ENCODE measurements at regions not wholly inside any gene's neighbourhood (a gene's known extent, or its start where the extent isn't known, plus 50 kb on each side); places are given as distances from the start of the nearest gene placed in this dataset.

GRCh38 chr9:107119735-107120134 lies 163.3 kb upstream of the RAD23B start:
- no peak for DNase-seq

GRCh38 chr9:107123389-107123788 lies 159.7 kb upstream of the RAD23B start:
- no peak for DNase-seq

GRCh38 chr9:107127608-107128007 lies 155.5 kb upstream of the RAD23B start:
- no peak for DNase-seq

GRCh38 chr9:107131108-107131799 lies 151.8 kb upstream of the RAD23B start:
- no peak for DNase-seq

GRCh38 chr9:107136296-107136695 lies 146.8 kb upstream of the RAD23B start:
- DNase-seq, result no peak

- no peak for DNase-seq
Observed at GRCh38 chr9:107137495-107138202, 145.4 kb upstream of the RAD23B start.

- DNase-seq, result no peak
Observed at GRCh38 chr9:107138261-107138992, 144.7 kb upstream of the RAD23B start.

GRCh38 chr9:107141967-107142366 lies 141.1 kb upstream of the RAD23B start:
- DNase-seq, result no peak

- no peak for DNase-seq
Observed at GRCh38 chr9:107142430-107142829, 140.6 kb upstream of the RAD23B start.

- DNase-seq, result no peak
Observed at GRCh38 chr9:107142896-107143603, 140.0 kb upstream of the RAD23B start.

GRCh38 chr9:107144475-107144874 lies 138.6 kb upstream of the RAD23B start:
- no peak for DNase-seq

GRCh38 chr9:107147134-107147533 lies 135.9 kb upstream of the RAD23B start:
- no peak for DNase-seq

GRCh38 chr9:107148216-107148615 lies 134.9 kb upstream of the RAD23B start:
- no peak for DNase-seq

- DNase-seq, result no peak
Observed at GRCh38 chr9:107149756-107150155, 133.3 kb upstream of the RAD23B start.

GRCh38 chr9:107153336-107153735 lies 129.7 kb upstream of the RAD23B start:
- no peak for DNase-seq

GRCh38 chr9:107154291-107154690 lies 128.8 kb upstream of the RAD23B start:
- no peak for DNase-seq

GRCh38 chr9:107154766-107155165 lies 128.3 kb upstream of the RAD23B start:
- DNase-seq, result no peak

GRCh38 chr9:107155244-107155817 lies 127.7 kb upstream of the RAD23B start:
- no peak for DNase-seq

GRCh38 chr9:107158321-107158720 lies 124.8 kb upstream of the RAD23B start:
- no peak for DNase-seq

- DNase-seq, result no peak
Observed at GRCh38 chr9:107161338-107161737, 121.7 kb upstream of the RAD23B start.

GRCh38 chr9:107163370-107163769 lies 119.7 kb upstream of the RAD23B start:
- no peak for DNase-seq

- no peak for DNase-seq
Observed at GRCh38 chr9:107169796-107170195, 113.3 kb upstream of the RAD23B start.

- DNase-seq, result no peak
Observed at GRCh38 chr9:107170801-107171200, 112.3 kb upstream of the RAD23B start.
